C4-2B (cell line): ENCODE measurements at regions not wholly inside any gene's neighbourhood (a gene's known extent, or its start where the extent isn't known, plus 50 kb on each side); places are given as distances from the start of the nearest gene placed in this dataset.
"Not testable (repeated sequence)": the region's sequence is repeated elsewhere in the genome, so short reads cannot be mapped to it uniquely, and the experiment has no call there.

Experiments used
- H3K27ac ChIP-seq: fragments of 450-650 bp; 2 replicates; pipeline ENCODE4 v1.5.1; 2017
- CTCF ChIP-seq: fragments of 450-650 bp; conservative IDR thresholded peaks from 2 replicates; pipeline ENCODE4 v1.5.1; 2017; ENCODE audit warnings: mild to moderate bottlenecking

- H3K27ac ChIP-seq: not testable (repeated sequence)
Observed at GRCh38 chr1:196366-196765, 255.1 kb downstream of the OR4F29 start.

- H3K27ac ChIP-seq: not testable (repeated sequence)
Observed at GRCh38 chr1:191296-192049, 260.0 kb downstream of the OR4F29 start.

- H3K27ac ChIP-seq: not testable (repeated sequence)
Observed at GRCh38 chr1:190678-191077, 260.8 kb downstream of the OR4F29 start.

GRCh38 chr1:189915-190314 is 261.6 kb downstream of the OR4F29 start:
- not testable (repeated sequence) for H3K27ac ChIP-seq

- not testable (repeated sequence) for H3K27ac ChIP-seq
Observed at GRCh38 chr1:189270-189669, 262.2 kb downstream of the OR4F29 start.

- not testable (repeated sequence) for H3K27ac ChIP-seq
Observed at GRCh38 chr1:187298-187697, 264.2 kb downstream of the OR4F29 start.

GRCh38 chr1:186691-187131 is 264.8 kb downstream of the OR4F29 start:
- not testable (repeated sequence) for H3K27ac ChIP-seq

GRCh38 chr1:186223-186622 is 265.3 kb downstream of the OR4F29 start:
- H3K27ac ChIP-seq: not testable (repeated sequence)

- H3K27ac ChIP-seq: not testable (repeated sequence)
Observed at GRCh38 chr1:185526-185925, 266.0 kb downstream of the OR4F29 start.

GRCh38 chr1:184336-184686 is 267.2 kb downstream of the OR4F29 start:
- not testable (repeated sequence) for H3K27ac ChIP-seq

- H3K27ac ChIP-seq: not testable (repeated sequence)
Observed at GRCh38 chr1:183620-184335, 267.7 kb downstream of the OR4F29 start.

- H3K27ac ChIP-seq: not testable (repeated sequence)
Observed at GRCh38 chr1:183081-183480, 268.4 kb downstream of the OR4F29 start.

GRCh38 chr1:182631-183030 is 268.8 kb downstream of the OR4F29 start:
- not testable (repeated sequence) for H3K27ac ChIP-seq

- peak; percentile 64 for TF ChIP-seq CTCF
- not testable (repeated sequence) for H3K27ac ChIP-seq
Observed at GRCh38 chr1:181247-182216, 269.9 kb downstream of the OR4F29 start.

GRCh38 chr1:180749-181205 is 270.7 kb downstream of the OR4F29 start:
- not testable (repeated sequence) for H3K27ac ChIP-seq

GRCh38 chr1:138842-139241 is 312.6 kb downstream of the OR4F29 start:
- not testable (repeated sequence) for H3K27ac ChIP-seq

GRCh38 chr1:137664-138063 is 313.8 kb downstream of the OR4F29 start:
- H3K27ac ChIP-seq: not testable (repeated sequence)

GRCh38 chr1:136344-136932 is 315.0 kb downstream of the OR4F29 start:
- H3K27ac ChIP-seq: not testable (repeated sequence)

- H3K27ac ChIP-seq: not testable (repeated sequence)
Observed at GRCh38 chr1:134936-135335, 316.5 kb downstream of the OR4F29 start.

GRCh38 chr1:118440-118839 is 333.0 kb downstream of the OR4F29 start:
- not testable (repeated sequence) for H3K27ac ChIP-seq
